ENCODE measurements at regions not wholly inside any gene's neighbourhood (a gene's known extent, or its start where the extent isn't known, plus 50 kb on each side); places are given as distances from the start of the nearest gene placed in this dataset.

GRCh38 chr14:98293576-98293975 lies 978.4 kb downstream of the BCL11B start:
- Histone ChIP-seq H3K36me3 (no peaks in the 10 kb centered on the region), H3K9me3 (no peaks in the 10 kb centered on the region), H3K4me2 (no peak overlapping the region), H3K4me1 (no peaks in the 10 kb centered on the region), H3K27ac (no peak overlapping the region), H3K27me3 (no peaks in the 10 kb centered on the region), H4K20me1 (no peaks in the 10 kb centered on the region), H3K9ac (no peak overlapping the region), H3K4me3 (no peak overlapping the region)
- no peak for TF ChIP-seq Cebpa-rat (IDR thresholded peaks at IDR 0.05)

GRCh38 chr14:98296895-98297294 lies 975.1 kb downstream of the BCL11B start:
- Histone ChIP-seq H3K27ac (no peak overlapping the region), H3K27me3 (no peaks in the 10 kb centered on the region)

GRCh38 chr14:98297567-98297966 lies 974.4 kb downstream of the BCL11B start:
- Histone ChIP-seq H3K9me3 (no peaks in the 10 kb centered on the region), H3K36me3 (no peaks in the 10 kb centered on the region), H3K27me3 (no peaks in the 10 kb centered on the region), H3K4me2 (no peak overlapping the region), H3K9ac (no peak overlapping the region), H3K4me1 (no peaks in the 10 kb centered on the region), H3K27ac (no peak overlapping the region), H3K4me3 (no peak overlapping the region), H4K20me1 (no peaks in the 10 kb centered on the region)
- no peak for TF ChIP-seq Cebpa-rat (IDR thresholded peaks at IDR 0.05)

More at GRCh38 chr14:98296895-98297294, 975.1 kb downstream of the BCL11B start:
- Histone ChIP-seq H3K9me3 (no peaks in the 10 kb centered on the region), H3K4me2 (no peak overlapping the region), H3K36me3 (no peaks in the 10 kb centered on the region), H3K4me3 (no peak overlapping the region), H4K20me1 (no peaks in the 10 kb centered on the region), H3K4me1 (no peaks in the 10 kb centered on the region), H3K9ac (no peak overlapping the region)
- TF ChIP-seq Cebpa-rat (IDR thresholded peaks at IDR 0.05), result no peak

- Histone ChIP-seq H3K9ac (no peak overlapping the region), H3K27me3 (no peaks in the 10 kb centered on the region), H3K4me3 (no peak overlapping the region), H4K20me1 (no peaks in the 10 kb centered on the region), H3K4me1 (no peaks in the 10 kb centered on the region), H3K9me3 (no peaks in the 10 kb centered on the region), H3K36me3 (no peaks in the 10 kb centered on the region), H3K4me2 (no peak overlapping the region), H3K27ac (no peak overlapping the region)
- no peak for TF ChIP-seq Cebpa-rat (IDR thresholded peaks at IDR 0.05)
Observed at GRCh38 chr14:98298481-98299244, 973.3 kb downstream of the BCL11B start.

GRCh38 chr14:98301681-98302080 lies 970.3 kb downstream of the BCL11B start:
- Histone ChIP-seq H3K4me1 (no peaks in the 10 kb centered on the region), H3K4me2 (no peak overlapping the region), H3K27me3 (no peaks in the 10 kb centered on the region), H4K20me1 (no peaks in the 10 kb centered on the region), H3K9me3 (0 out of 2 replicates have a peak, but pooled peaks cover 3% of the 10 kb centered on the region), H3K9ac (no peak overlapping the region), H3K36me3 (no peaks in the 10 kb centered on the region), H3K27ac (no peak overlapping the region), H3K4me3 (no peak overlapping the region)
- TF ChIP-seq Cebpa-rat (IDR thresholded peaks at IDR 0.05), result no peak

GRCh38 chr14:98304574-98304973 lies 967.4 kb downstream of the BCL11B start:
- TF ChIP-seq Cebpa-rat (IDR thresholded peaks at IDR 0.05), result no peak
- Histone ChIP-seq H3K27ac (no peak overlapping the region), H3K27me3 (no peaks in the 10 kb centered on the region), H3K36me3 (no peaks in the 10 kb centered on the region), H3K9ac (no peak overlapping the region), H4K20me1 (no peaks in the 10 kb centered on the region), H3K9me3 (0 out of 2 replicates have a peak, but pooled peaks cover 3% of the 10 kb centered on the region), H3K4me1 (no peaks in the 10 kb centered on the region), H3K4me2 (no peak overlapping the region), H3K4me3 (no peak overlapping the region)

- no peak overlapping the region for H3K4me3 ChIP-seq
- H3K27me3 ChIP-seq, result no peaks in the 10 kb centered on the region
- no peaks in the 10 kb centered on the region for H3K4me1 ChIP-seq
- H4K20me1 ChIP-seq, result no peaks in the 10 kb centered on the region
- no peak overlapping the region for H3K4me2 ChIP-seq
- no peak overlapping the region for H3K9ac ChIP-seq
- no peak for TF ChIP-seq Cebpa-rat (IDR thresholded peaks at IDR 0.05)
- H3K36me3 ChIP-seq, result no peaks in the 10 kb centered on the region
- H3K9me3 ChIP-seq, result 0 out of 2 replicates have a peak, but pooled peaks cover 3% of the 10 kb centered on the region
- H3K27ac ChIP-seq, result no peak overlapping the region
Observed at GRCh38 chr14:98309591-98309990, 962.4 kb downstream of the BCL11B start.

- H3K9ac ChIP-seq, result no peak overlapping the region
- no peak overlapping the region for H3K4me2 ChIP-seq
- H3K9me3 ChIP-seq, result no peaks in the 10 kb centered on the region
- no peaks in the 10 kb centered on the region for H3K27me3 ChIP-seq
- H3K27ac ChIP-seq, result no peak overlapping the region
- TF ChIP-seq Cebpa-rat (IDR thresholded peaks at IDR 0.05), result no peak
- no peaks in the 10 kb centered on the region for H3K4me1 ChIP-seq
- H3K4me3 ChIP-seq, result no peak overlapping the region
- no peaks in the 10 kb centered on the region for H4K20me1 ChIP-seq
- H3K36me3 ChIP-seq, result no peaks in the 10 kb centered on the region
Observed at GRCh38 chr14:98312006-98312405, 960.0 kb downstream of the BCL11B start.

GRCh38 chr14:98321841-98322240 lies 950.2 kb downstream of the BCL11B start:
- no peak for TF ChIP-seq Cebpa-rat (IDR thresholded peaks at IDR 0.05)
- Histone ChIP-seq H3K4me3 (no peak overlapping the region), H3K4me1 (peaks cover 13% of the 10 kb centered on the region), H3K27ac (no peak overlapping the region), H3K4me2 (peak overlapping the region; percentile 22; the same call in 1 of the 2 replicates), H4K20me1 (no peaks in the 10 kb centered on the region), H3K27me3 (no peaks in the 10 kb centered on the region), H3K36me3 (no peaks in the 10 kb centered on the region), H3K9ac (no peak overlapping the region), H3K9me3 (peaks cover 23% of the 10 kb centered on the region; the same call in 1 of the 2 replicates)

- Histone ChIP-seq H3K4me3 (no peak overlapping the region), H3K9ac (no peak overlapping the region), H3K27me3 (no peaks in the 10 kb centered on the region), H3K27ac (no peak overlapping the region), H4K20me1 (no peaks in the 10 kb centered on the region), H3K4me2 (no peak overlapping the region), H3K9me3 (peaks cover 23% of the 10 kb centered on the region; the same call in 1 of the 2 replicates), H3K36me3 (no peaks in the 10 kb centered on the region), H3K4me1 (peaks cover 13% of the 10 kb centered on the region)
- no peak for TF ChIP-seq Cebpa-rat (IDR thresholded peaks at IDR 0.05)
Observed at GRCh38 chr14:98323836-98324235, 948.2 kb downstream of the BCL11B start.

Data from BLaER1 (cell line).